HL-60/S4 treated with phorbol 12-myristate 13-acetate at 8.2 ng/mL for 4 days and 3 days (cell line): ENCODE measurements at regions not wholly inside any gene's neighbourhood (a gene's known extent, or its start where the extent isn't known, plus 50 kb on each side); places are given as distances from the start of the nearest gene placed in this dataset.

ENCODE experiments used
- in situ Hi-C: fragments of 300-500 bp; cut with MboI; formaldehyde crosslinking; loops from 2 replicates; pipeline ENCODE4 v1.15.0; 2022; ENCODE audit warnings: low sequenced_read_pairs

- in situ Hi-C loops: no loop called here
Observed at GRCh38 chr10:29237786-29238185, 51.1 kb upstream of the LYZL1 start.

GRCh38 chr10:29238523-29239135, 50.2 kb upstream of the LYZL1 start:
- in situ Hi-C loops: no loop called here
